GM18502 (cell line): ENCODE measurements at regions not wholly inside any gene's neighbourhood (a gene's known extent, or its start where the extent isn't known, plus 50 kb on each side); places are given as distances from the start of the nearest gene placed in this dataset.

Experiments
- ATAC-seq: cut with Tn5 transposase; IDR thresholded peaks from one replicate; pipeline ENCODE4 v1.9.1; 2021; ENCODE audit warnings: mild to moderate bottlenecking; ENCODE audit not compliant: unreplicated experiment, poor library complexity

DNA sequence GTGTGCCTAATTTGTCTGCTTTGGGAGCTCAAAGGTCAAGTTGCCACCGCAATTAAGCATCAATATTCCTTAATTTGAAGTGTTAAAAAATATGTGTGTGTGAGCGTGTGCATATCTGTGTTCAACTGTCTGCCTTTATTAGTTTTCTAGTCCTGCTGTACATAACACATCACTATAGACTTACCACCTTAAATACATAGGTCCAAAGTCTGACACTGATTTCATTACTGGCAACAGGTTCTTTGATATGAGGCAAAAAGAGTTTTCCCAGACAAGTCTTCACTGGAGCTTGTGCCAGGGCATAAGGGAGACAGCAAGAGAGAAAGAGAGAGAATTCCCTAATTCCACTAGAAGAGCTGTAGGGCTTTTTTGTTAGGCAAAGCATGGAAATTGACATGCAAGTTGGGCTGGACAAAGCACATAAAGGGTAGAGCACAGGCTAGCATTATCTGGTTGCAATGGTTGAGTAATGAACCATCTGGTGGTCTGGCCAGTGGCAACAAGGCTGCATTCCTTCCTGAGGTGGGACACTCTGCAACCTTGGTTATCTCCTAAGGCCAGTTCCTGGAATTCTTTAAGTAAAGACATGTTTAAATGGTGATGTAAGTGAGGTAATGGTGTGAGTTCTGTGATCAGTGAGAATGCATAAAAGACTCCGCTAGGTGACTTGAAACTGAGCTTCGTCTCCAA lies 457.2 kb upstream of the ADAMTS5 start:
- no peak for ATAC-seq

- no peak for ATAC-seq
These were observed 456.1 kb upstream of the ADAMTS5 start for GRCh38 chr21:27423038-27423437.

DNA sequence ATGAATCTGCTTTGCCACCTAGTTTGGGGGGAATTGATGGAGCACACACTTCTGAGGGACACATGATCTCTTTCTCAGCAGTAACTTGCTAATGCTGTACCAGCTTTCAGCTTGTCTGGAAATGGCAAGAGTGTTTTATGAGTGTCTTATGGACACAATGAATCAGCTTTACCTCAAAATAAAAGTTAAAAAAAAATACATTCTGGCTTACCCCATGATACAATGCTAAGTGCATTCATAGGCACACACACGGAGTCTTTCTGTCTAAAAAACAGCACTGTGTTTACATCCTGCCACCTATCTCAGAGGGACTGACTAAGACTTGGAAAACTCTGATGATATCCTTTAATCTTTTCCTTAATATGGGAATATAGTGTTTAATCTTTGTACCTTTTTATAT lies 455.5 kb upstream of the ADAMTS5 start:
- ATAC-seq, result no peak

- ATAC-seq, result no peak
These were observed 454.8 kb upstream of the ADAMTS5 start for GRCh38 chr21:27421654-27422053.

GRCh38 chr21:27419153-27419552 lies 452.3 kb upstream of the ADAMTS5 start:
- no peak for ATAC-seq

DNA sequence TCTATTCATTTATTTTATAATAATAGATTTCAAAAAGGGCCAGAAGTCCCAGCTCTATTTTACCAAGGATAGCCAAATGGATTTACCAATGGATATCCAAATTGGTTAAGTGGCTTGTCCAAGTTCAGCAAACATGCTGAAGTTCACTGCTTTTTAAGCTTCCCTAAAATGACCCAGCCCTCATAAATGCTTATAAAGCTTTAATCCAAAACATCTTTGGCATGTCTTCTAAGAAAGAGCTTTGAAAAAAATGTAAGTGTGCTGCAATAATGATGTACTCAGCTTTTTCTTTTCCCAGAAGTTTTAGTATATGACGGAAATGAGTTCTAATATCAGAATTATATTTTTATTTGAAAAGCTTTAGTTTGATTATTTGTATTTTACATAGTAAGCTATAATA lies 451.5 kb upstream of the ADAMTS5 start:
- ATAC-seq, result no peak

DNA sequence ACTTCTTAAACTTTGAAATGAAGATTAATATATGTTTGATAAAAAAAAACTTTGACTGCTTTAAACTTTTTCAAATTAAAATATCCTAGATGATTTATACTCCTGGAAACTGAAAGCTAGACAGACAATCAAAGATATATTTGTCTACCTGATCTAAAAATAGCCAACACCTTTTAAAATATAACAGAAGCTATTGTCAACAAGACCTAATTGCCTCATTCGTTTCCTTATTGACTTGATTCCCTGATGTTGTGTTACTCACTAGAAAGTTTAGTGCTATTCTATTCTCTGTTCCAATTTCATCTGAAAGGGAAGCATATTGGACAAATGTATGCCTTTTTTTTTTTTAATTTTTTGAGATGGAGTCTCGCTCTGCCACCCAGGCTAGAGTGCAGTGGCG lies 445.6 kb upstream of the ADAMTS5 start:
- no peak for ATAC-seq

GRCh38 chr21:27408826-27409225 lies 441.9 kb upstream of the ADAMTS5 start:
- ATAC-seq, result no peak

DNA sequence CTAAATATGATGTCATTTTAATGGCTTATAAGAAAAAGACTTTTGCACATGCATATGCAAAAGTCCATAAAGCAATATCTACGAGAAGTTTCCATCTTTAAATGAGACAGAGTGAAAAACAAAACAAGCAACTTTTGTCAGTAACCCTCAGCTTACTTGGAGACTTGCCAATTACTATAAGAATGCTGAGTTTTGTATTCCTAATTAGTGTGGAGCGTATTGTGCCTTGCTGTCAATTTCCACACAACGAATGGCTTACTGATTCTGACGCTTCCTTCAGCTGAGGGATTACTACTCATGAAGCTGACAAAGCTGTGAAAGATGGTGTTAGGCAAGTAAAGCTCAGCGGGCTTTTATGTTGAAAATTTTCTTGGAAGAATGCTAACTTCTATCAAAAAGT lies 440.4 kb upstream of the ADAMTS5 start:
- no peak for ATAC-seq

- no peak for ATAC-seq
These were observed 439.6 kb upstream of the ADAMTS5 start for GRCh38 chr21:27406300-27407009.

DNA sequence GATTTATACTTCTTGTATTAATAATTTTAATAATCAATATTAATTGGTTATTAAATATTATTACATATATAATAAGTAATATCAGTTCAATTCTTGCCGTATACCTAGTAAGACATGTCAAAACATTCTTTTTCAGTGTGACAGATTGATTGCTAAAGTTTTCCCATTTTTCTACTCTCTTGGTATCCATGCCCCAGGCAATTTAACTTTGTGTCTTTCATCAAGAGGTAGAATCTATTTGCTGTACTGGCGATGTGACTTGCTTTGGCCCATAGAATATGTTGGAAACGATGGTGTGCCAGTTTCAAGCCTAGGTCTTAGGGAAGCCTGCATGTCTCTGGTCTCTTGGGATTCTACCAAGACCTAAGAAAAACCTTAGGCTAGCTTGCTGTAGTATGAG lies 436.1 kb upstream of the ADAMTS5 start:
- no peak for ATAC-seq

GRCh38 chr21:27400045-27400444 lies 433.2 kb upstream of the ADAMTS5 start:
- ATAC-seq, result no peak

GRCh38 chr21:27397578-27397977 lies 430.7 kb upstream of the ADAMTS5 start:
- no peak for ATAC-seq

GRCh38 chr21:27393726-27394125 lies 426.8 kb upstream of the ADAMTS5 start:
- ATAC-seq, result no peak

- ATAC-seq, result no peak
These were observed 425.1 kb upstream of the ADAMTS5 start for GRCh38 chr21:27391990-27392389.

DNA sequence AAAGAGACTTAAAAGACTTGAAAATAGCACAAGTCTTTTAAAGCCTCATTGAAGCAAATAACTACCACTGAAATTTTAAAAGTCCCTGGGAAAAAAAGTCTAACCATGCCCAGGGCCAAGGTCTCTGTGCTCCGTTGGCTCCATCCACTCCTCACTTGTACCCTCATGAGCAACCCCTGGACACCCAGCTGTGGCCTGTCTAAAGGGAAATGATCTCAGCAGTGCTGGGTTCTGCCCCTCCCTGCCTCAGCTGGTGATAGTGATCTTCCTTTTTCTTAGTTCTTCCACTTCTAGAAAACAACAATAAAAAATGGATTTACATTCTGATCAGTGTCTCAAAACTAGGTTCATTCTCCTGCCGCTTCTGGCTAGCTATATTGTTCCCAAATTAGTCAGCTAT lies 423.5 kb upstream of the ADAMTS5 start:
- ATAC-seq, result no peak

DNA sequence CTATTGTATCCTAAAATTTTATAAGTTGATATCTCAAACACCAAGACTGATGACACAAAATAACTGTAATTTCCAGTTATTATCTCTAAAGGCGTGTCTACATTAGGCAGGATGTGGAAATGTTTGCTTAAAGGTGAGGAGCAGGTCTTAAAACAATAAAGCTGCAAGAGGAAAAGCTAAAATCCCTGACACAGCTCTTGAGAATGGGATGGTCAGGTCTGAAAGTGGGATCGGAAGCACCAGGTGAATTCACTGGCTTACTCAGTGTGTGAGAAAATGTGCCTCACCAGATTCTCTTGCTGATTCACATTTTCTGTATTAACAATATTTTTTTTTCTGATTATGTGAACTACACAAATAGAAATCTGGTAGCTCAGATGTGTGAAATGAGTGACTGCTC lies 421.9 kb upstream of the ADAMTS5 start:
- no peak for ATAC-seq

- no peak for ATAC-seq
These were observed 415.5 kb upstream of the ADAMTS5 start for GRCh38 chr21:27382404-27382803.

GRCh38 chr21:27380303-27380702 lies 413.4 kb upstream of the ADAMTS5 start:
- ATAC-seq, result no peak

- ATAC-seq, result no peak
These were observed 412.5 kb upstream of the ADAMTS5 start for GRCh38 chr21:27379354-27379753.

DNA sequence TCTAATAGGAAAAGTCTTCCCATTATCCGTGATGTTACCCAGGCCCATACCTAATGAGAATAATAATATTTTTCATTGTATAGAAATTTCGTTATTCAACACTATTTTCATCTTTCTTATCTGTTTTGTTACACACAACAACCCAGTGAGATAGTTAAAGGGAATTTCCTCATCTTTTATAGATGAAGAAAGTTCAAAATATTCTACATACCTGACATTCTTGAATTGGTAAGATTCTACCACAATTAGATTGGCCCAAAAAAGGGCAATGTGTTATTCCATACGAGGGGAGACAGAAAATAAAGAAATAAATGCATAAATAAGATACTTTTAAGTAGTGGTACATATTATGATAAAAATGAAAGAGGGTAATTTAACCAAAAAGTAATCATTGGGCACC lies 405.5 kb upstream of the ADAMTS5 start:
- ATAC-seq, result no peak

GRCh38 chr21:27371975-27372331 lies 405.1 kb upstream of the ADAMTS5 start:
- ATAC-seq, result no peak
